Thyroid gland (tissue), 4 donors: ENCODE measurements at regions not wholly inside any gene's neighbourhood (a gene's known extent, or its start where the extent isn't known, plus 50 kb on each side); places are given as distances from the start of the nearest gene placed in this dataset.

Experiments
- CTCF ChIP-seq, 6 experiments: fragments of 200-600 bp in 3 of 6; fragments of 450-650 bp in 3 of 6; sonication (generic) in 3 of 6; IDR thresholded peaks; one replicate each; pipeline ENCODE4 v1.5.1; 2016 to 2019; ENCODE audit warnings: antibody characterized with exemption in 6 of 6, mild to moderate bottlenecking in 2 of 6, inconsistent platforms in 1 of 6, moderate library complexity in 1 of 6
- POLR2A ChIP-seq, 2 donors: fragments of 450-650 bp; IDR thresholded peaks; one replicate each; pipeline ENCODE4 v1.6.1; 2017; ENCODE audit warnings: antibody characterized with exemption in 2 of 2, mild to moderate bottlenecking in 2 of 2, moderate library complexity in 1 of 2

DNA sequence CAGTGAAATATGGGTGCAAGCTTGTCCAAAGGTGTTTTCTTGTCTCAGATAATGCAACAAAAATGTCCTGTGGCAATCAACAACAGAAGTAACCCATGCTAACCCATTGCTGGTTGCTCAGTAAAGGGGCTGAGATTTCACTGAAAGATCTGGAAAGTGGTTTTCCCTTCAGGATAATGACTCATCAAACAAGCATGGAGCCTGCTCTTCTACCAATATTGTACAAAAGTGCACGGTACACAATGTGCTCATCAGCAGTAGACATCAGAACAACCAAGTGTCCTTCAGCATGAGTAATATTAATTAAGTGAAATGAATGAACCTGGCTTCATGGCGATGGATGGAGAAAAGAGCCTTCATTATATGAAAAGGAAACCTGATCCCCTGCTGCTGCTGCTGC lies 287.1 kb upstream of the NEBL start:
- TF ChIP-seq CTCF (IDR thresholded peaks at IDR 0.05) (no peak), POLR2A (IDR thresholded peaks at IDR 0.05) (no peak)
